GM21360 (cell line): ENCODE measurements at regions not wholly inside any gene's neighbourhood (a gene's known extent, or its start where the extent isn't known, plus 50 kb on each side); places are given as distances from the start of the nearest gene placed in this dataset.

Source experiments
- ATAC-seq: cut with Tn5 transposase; IDR thresholded peaks from one replicate; pipeline ENCODE4 v1.9.1; 2021; ENCODE audit warnings: mild to moderate bottlenecking, moderate library complexity; ENCODE audit not compliant: unreplicated experiment

DNA sequence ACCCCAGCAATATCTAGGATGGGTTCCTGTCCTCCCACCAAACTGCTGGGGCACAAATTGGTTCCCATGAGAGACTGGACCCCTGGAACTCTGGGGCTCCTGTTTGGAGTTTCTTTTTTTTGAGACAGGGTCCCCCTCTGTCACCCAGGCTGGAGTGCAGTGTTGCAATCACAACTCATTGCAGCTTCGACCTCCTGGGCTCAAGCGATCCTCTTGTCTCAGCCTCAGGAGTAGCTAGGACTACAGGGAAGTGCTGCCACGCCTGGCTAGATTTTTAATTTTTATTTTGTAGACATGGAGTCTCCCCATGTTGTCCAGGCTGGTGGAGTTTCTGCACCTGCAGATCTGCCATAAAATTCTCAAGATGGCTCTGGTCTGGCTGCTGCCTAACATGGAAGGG is 56.3 kb upstream of the BRD7 start:
- no peak for ATAC-seq

DNA sequence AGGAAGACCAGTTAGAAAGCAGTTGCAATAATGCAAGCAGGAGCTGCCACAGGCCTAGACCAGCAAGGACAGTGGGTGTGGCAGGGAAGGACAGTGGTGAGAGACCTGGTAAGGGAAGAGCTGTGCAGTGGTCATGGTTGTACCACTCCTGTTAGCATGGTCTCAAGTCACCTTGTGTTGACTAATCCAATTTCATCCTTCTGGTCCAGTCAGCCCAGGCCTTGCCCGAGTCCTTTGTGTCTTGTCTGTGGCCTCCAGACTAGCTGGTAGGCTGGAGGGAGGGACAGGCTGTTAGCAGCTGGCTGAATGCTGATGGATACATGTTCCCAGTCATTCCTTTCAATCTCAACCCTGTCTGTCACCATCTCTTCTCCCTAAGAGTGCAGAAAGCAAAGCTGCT is 54.1 kb upstream of the BRD7 start:
- no peak for ATAC-seq

DNA sequence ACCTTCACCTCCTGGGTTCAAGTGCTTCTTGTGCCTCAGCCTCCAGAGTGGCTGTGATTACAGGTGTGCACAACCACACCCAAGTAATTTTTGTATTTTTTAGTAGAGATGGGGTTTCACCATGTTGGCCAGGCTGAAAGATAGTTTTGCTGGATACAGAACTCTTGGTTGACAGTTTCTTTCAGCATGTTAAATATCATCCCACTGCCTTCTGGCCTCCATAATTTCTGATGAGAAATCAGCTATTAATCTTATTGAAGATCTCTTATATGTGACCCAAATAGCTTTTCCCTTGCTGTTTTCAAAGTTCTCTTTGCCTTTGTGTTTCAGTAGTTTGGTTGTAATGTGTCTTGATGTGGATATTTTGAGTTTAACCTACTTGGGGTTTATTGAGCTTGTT is 50.3 kb upstream of the BRD7 start:
- no peak for ATAC-seq
